ENCODE measurements at regions not wholly inside any gene's neighbourhood (a gene's known extent, or its start where the extent isn't known, plus 50 kb on each side); places are given as distances from the start of the nearest gene placed in this dataset.

DNA sequence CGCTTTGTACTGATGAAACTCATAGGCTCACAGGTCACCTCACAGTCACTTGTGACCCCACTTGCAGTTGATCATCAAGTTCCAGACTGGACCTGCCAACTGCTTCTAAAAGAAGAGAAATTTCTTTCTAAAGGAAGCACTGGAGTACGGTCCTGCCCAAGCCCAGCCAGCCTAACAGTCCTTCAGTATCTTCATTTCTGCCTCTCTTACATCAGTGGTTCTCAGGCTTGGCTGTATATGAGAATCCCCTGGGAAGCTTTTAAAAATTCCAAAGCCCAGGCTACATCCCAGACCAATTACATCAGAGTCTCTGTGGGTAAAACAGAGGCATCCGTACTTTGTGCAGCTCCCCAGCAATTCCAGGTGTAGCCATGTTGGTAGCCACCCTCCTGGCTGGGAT lies 282.1 kb downstream of the NFIB start:
- Histone ChIP-seq H3K27ac (ENCODE audit: low read depth, low read length, poor library complexity, severe bottlenecking) (peak overlapping the region; percentile 89), H3K9me3 (ENCODE audit: low read depth, low read length, poor library complexity, severe bottlenecking) (no peaks in the 10 kb centered on the region), H3K36me3 (ENCODE audit: insufficient read depth, low read length, poor library complexity, severe bottlenecking) (no peaks in the 10 kb centered on the region), H3K27me3 (replicated peaks; ENCODE audit: insufficient read depth, low read depth, low read length, poor library complexity) (no peaks in the 10 kb centered on the region), H3K4me1 (ENCODE audit: insufficient read depth, low read length, poor library complexity, severe bottlenecking) (peaks cover 36% of the 10 kb centered on the region), H3K4me3 (ENCODE audit: low read depth, low read length, poor library complexity, severe bottlenecking) (no peak overlapping the region)
- ChIA-PET CTCF (no interaction called here), POLR2A (ENCODE audit: low non-redundant PET) (no interaction called here)
- no TSS peak for BruUV-seq (replicated peaks)
- TF ChIP-seq EZH2 (IDR thresholded peaks at IDR 0.05; ENCODE audit: borderline replicate concordance, low read depth, low read length, poor library complexity, severe bottlenecking) = no peak
- TF ChIP-seq, protein P1, sequence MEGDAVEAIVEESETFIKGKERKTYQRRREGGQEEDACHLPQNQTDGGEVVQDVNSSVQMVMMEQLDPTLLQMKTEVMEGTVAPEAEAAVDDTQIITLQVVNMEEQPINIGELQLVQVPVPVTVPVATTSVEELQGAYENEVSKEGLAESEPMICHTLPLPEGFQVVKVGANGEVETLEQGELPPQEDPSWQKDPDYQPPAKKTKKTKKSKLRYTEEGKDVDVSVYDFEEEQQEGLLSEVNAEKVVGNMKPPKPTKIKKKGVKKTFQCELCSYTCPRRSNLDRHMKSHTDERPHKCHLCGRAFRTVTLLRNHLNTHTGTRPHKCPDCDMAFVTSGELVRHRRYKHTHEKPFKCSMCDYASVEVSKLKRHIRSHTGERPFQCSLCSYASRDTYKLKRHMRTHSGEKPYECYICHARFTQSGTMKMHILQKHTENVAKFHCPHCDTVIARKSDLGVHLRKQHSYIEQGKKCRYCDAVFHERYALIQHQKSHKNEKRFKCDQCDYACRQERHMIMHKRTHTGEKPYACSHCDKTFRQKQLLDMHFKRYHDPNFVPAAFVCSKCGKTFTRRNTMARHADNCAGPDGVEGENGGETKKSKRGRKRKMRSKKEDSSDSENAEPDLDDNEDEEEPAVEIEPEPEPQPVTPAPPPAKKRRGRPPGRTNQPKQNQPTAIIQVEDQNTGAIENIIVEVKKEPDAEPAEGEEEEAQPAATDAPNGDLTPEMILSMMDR (conservative IDR thresholded peaks at IDR 0.05; ENCODE audit: low read depth, low read length) = no peak
- DNase-seq (ENCODE audit: low spot score) = no peak
- intact Hi-C loops (cut with micrococcal nuclease; ENCODE audit: unreplicated experiment) = loop anchor here (2.0 kb wide), 1 partner anchor 65 kb away; no protein-coding TSS in a partner anchor

DNA sequence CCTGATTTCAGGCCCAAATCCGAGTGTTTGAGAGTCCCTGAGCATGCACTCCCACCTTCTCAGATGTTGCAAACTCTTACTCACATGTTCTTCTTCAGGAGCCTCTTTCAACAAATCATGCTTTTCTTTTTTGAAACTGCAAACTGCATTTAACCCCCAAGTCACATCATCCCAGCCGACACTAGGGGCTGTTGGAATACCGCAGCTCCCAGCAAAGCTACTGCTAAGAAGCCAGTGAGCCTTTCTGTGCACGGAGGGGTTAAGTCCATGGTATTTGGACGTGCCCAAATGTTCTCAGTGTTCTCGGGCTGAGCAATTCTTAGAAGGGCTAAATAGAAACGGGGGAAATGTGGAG lies 282.9 kb downstream of the NFIB start:
- H3K27ac ChIP-seq (ENCODE audit: low read depth, low read length, poor library complexity, severe bottlenecking) = peak overlapping the region; percentile 89
- POLR2A ChIA-PET (ENCODE audit: low non-redundant PET) = no interaction called here
- H3K4me3 ChIP-seq (ENCODE audit: low read depth, low read length, poor library complexity, severe bottlenecking) = peak overlapping the region; percentile 31
- H3K36me3 ChIP-seq (ENCODE audit: insufficient read depth, low read length, poor library complexity, severe bottlenecking) = no peaks in the 10 kb centered on the region
- no peaks in the 10 kb centered on the region for H3K9me3 ChIP-seq (ENCODE audit: low read depth, low read length, poor library complexity, severe bottlenecking)
- BruUV-seq (replicated peaks) = no TSS peak
- no peaks in the 10 kb centered on the region for H3K27me3 ChIP-seq (replicated peaks; ENCODE audit: insufficient read depth, low read depth, low read length, poor library complexity)
- CTCF ChIA-PET = no interaction called here
- peaks cover 40% of the 10 kb centered on the region for H3K4me1 ChIP-seq (ENCODE audit: insufficient read depth, low read length, poor library complexity, severe bottlenecking)
- TF ChIP-seq EZH2 (IDR thresholded peaks at IDR 0.05; ENCODE audit: borderline replicate concordance, low read depth, low read length, poor library complexity, severe bottlenecking) = no peak
- TF ChIP-seq, protein P1 (conservative IDR thresholded peaks at IDR 0.05; ENCODE audit: low read depth, low read length) = peak; percentile 37; the same call in 1 of the 2 replicates
- intact Hi-C loops (cut with micrococcal nuclease; ENCODE audit: unreplicated experiment) = loop anchor here (2.0 kb wide), 1 partner anchor 66 kb away; no protein-coding TSS in a partner anchor
- DNase-seq (ENCODE audit: low spot score) = peak; percentile 77

GRCh38 chr9:14030375-14031059 lies 283.4 kb downstream of the NFIB start:
- DNase-seq (ENCODE audit: low spot score) = peak; percentile 87
- peak overlapping the region; percentile 31 for H3K4me3 ChIP-seq (ENCODE audit: low read depth, low read length, poor library complexity, severe bottlenecking)
- peak overlapping the region; percentile 89 for H3K27ac ChIP-seq (ENCODE audit: low read depth, low read length, poor library complexity, severe bottlenecking)
- ChIA-PET CTCF (interaction anchor here (0.6 kb wide), 1 partner anchor 631 kb away, joined by 3 read pairs; no protein-coding TSS in a partner anchor), POLR2A (ENCODE audit: low non-redundant PET) (no interaction called here)
- BruUV-seq (replicated peaks) = no TSS peak
- peaks cover 45% of the 10 kb centered on the region for H3K4me1 ChIP-seq (ENCODE audit: insufficient read depth, low read length, poor library complexity, severe bottlenecking)
- no peaks in the 10 kb centered on the region for H3K9me3 ChIP-seq (ENCODE audit: low read depth, low read length, poor library complexity, severe bottlenecking)
- intact Hi-C loops (cut with micrococcal nuclease; ENCODE audit: unreplicated experiment) = loop anchor here (2.0 kb wide), 1 partner anchor 66 kb away; no protein-coding TSS in a partner anchor
- TF ChIP-seq EZH2 (IDR thresholded peaks at IDR 0.05; ENCODE audit: borderline replicate concordance, low read depth, low read length, poor library complexity, severe bottlenecking) = no peak
- TF ChIP-seq, protein P1 (conservative IDR thresholded peaks at IDR 0.05; ENCODE audit: low read depth, low read length) = no peak
- no peaks in the 10 kb centered on the region for H3K27me3 ChIP-seq (replicated peaks; ENCODE audit: insufficient read depth, low read depth, low read length, poor library complexity)
- no peaks in the 10 kb centered on the region for H3K36me3 ChIP-seq (ENCODE audit: insufficient read depth, low read length, poor library complexity, severe bottlenecking)

All from A673 (cell line).